HEK293 (cell line): ENCODE measurements at regions not wholly inside any gene's neighbourhood (a gene's known extent, or its start where the extent isn't known, plus 50 kb on each side); places are given as distances from the start of the nearest gene placed in this dataset.

Experiments used
- CTCF ChIA-PET: fragments of 350-600 bp; formaldehyde crosslinking; extraction: SDS; loops from one replicate; lab custom pipeline; 2021; ENCODE audit warnings: antibody characterized with exemption; lab: Yijun Ruan, JAX
- POLR2A ChIA-PET: fragments of 300-600 bp; formaldehyde crosslinking; extraction: SDS; loops from one replicate; lab custom pipeline; 2020; ENCODE audit warnings: antibody characterized with exemption, inconsistent platforms; lab: Yijun Ruan, JAX
- H3K27ac ChIP-seq: fragments of 200-500 bp; sonication (Bioruptor generic); 2 replicates; pipeline ENCODE4 v1.5.1; 2014; ENCODE audit warnings: low read depth, low read length, control low read depth, inconsistent platforms; ENCODE audit errors: extremely low read depth
- H3K36me3 ChIP-seq, 2 experiments: fragments of 200-500 bp in 1 of 2; sonication (Bioruptor generic) in 1 of 2; 1 replicate in 1 of 2; 2 replicates in 1 of 2; pipeline ENCODE4 v1.5.1; 2014 to 2017; ENCODE audit warnings: inconsistent platforms in 2 of 2, low read length in 2 of 2; ENCODE audit not compliant: control insufficient read depth in 2 of 2, insufficient read depth in 1 of 2
- H3K4me1 ChIP-seq: fragments of 200-500 bp; sonication (Bioruptor generic); 2 replicates; pipeline ENCODE4 v1.5.1; 2014; ENCODE audit warnings: mild to moderate bottlenecking, low read length, inconsistent platforms; ENCODE audit not compliant: control insufficient read depth, insufficient read depth
- H3K4me3 ChIP-seq: 2 replicates; pipeline ENCODE4 v1.5.1; 2011; ENCODE audit warnings: low read depth, mild to moderate bottlenecking, control low read depth, low read length, moderate library complexity
- H3K9me3 ChIP-seq: fragments of 200-500 bp; sonication (Bioruptor generic); 2 replicates; pipeline ENCODE4 v1.5.1; 2014; ENCODE audit warnings: low read depth, low read length, inconsistent platforms; ENCODE audit not compliant: control insufficient read depth, insufficient read depth
- BCL11B ChIP-seq: fragments of 450-650 bp; formaldehyde crosslinking; IDR thresholded peaks from 2 replicates; pipeline ENCODE4 v1.5.1; 2016; ENCODE audit warnings: low read depth, missing biosample characterization, missing genetic modification characterization
- HOXA7 ChIP-seq: sonication (generic); formaldehyde crosslinking; IDR thresholded peaks from 2 replicates; pipeline ENCODE4 v1.8.1; 2022; ENCODE audit warnings: missing genetic modification reagents, borderline replicate concordance
- HOXD13 ChIP-seq: sonication (generic); formaldehyde crosslinking; IDR thresholded peaks from 2 replicates; pipeline ENCODE4 v1.8.0; 2022; ENCODE audit warnings: missing genetic modification reagents, borderline replicate concordance
- KLF9 ChIP-seq: fragments of 450-650 bp; formaldehyde crosslinking; IDR thresholded peaks from 2 replicates; pipeline ENCODE4 v1.5.1; 2016; ENCODE audit warnings: missing biosample characterization, missing genetic modification characterization, low read depth
- PRDM2 ChIP-seq: fragments of 450-650 bp; formaldehyde crosslinking; IDR thresholded peaks from 2 replicates; pipeline ENCODE4 v1.5.1; 2016; ENCODE audit warnings: missing biosample characterization, missing genetic modification characterization, borderline replicate concordance
- SP7 ChIP-seq: fragments of 450-650 bp; formaldehyde crosslinking; IDR thresholded peaks from 2 replicates; pipeline ENCODE4 v1.5.1; 2016; ENCODE audit warnings: missing biosample characterization, missing genetic modification characterization
- TSHZ1 ChIP-seq: fragments of 450-650 bp; formaldehyde crosslinking; IDR thresholded peaks from 2 replicates; pipeline ENCODE4 v1.5.1; 2016; ENCODE audit warnings: missing biosample characterization, missing genetic modification characterization, borderline replicate concordance
- ZBTB1 ChIP-seq: fragments of 450-650 bp; formaldehyde crosslinking; IDR thresholded peaks from 2 replicates; pipeline ENCODE4 v1.5.1; 2016; ENCODE audit warnings: missing biosample characterization, missing genetic modification characterization
- ZNF121 ChIP-seq: fragments of 450-650 bp; formaldehyde crosslinking; IDR thresholded peaks from 2 replicates; pipeline ENCODE4 v1.5.1; 2016; ENCODE audit warnings: missing biosample characterization, missing genetic modification characterization
- ZNF169 ChIP-seq: fragments of 450-650 bp; formaldehyde crosslinking; IDR thresholded peaks from 2 replicates; pipeline ENCODE4 v1.5.1; 2016; ENCODE audit warnings: missing biosample characterization, missing genetic modification characterization
- ZNF280D ChIP-seq: fragments of 450-650 bp; formaldehyde crosslinking; IDR thresholded peaks from 2 replicates; pipeline ENCODE4 v1.5.1; 2016; ENCODE audit warnings: missing biosample characterization, missing genetic modification characterization
- ZNF354C ChIP-seq: fragments of 450-650 bp; formaldehyde crosslinking; IDR thresholded peaks from 2 replicates; pipeline ENCODE4 v1.5.1; 2016; ENCODE audit warnings: missing biosample characterization, missing genetic modification characterization, low read depth, borderline replicate concordance
- ZNF423 ChIP-seq: fragments of 450-650 bp; formaldehyde crosslinking; IDR thresholded peaks from 2 replicates; pipeline ENCODE4 v1.5.1; 2016; ENCODE audit warnings: missing biosample characterization, missing genetic modification characterization
- ZNF624 ChIP-seq: fragments of 450-650 bp; formaldehyde crosslinking; IDR thresholded peaks from 2 replicates; pipeline ENCODE4 v1.5.1; 2017; ENCODE audit warnings: missing biosample characterization, missing genetic modification characterization
- ZSCAN18 ChIP-seq: fragments of 450-650 bp; formaldehyde crosslinking; IDR thresholded peaks from 2 replicates; pipeline ENCODE4 v1.5.1; 2016; ENCODE audit warnings: missing biosample characterization, missing genetic modification characterization

- Histone ChIP-seq H3K4me3 (no peak overlapping the region), H3K4me1 (no peaks in the 10 kb centered on the region), H3K9me3 (no peaks in the 10 kb centered on the region), H3K27ac (no peak overlapping the region), H3K36me3 (no peaks in the 10 kb centered on the region)
- CTCF ChIA-PET, result no interaction called here
- POLR2A ChIA-PET, result interaction anchor here (0.7 kb wide), 1 partner anchor 185 kb away, joined by 3 read pairs; no protein-coding TSS in a partner anchor
- TF ChIP-seq KLF9, result no peak
- TF ChIP-seq ZNF121, result peak; percentile 82
Observed at GRCh38 chr2:41904459-41904858, 143.4 kb upstream of the PKDCC start.

GRCh38 chr2:41905597-41906337 is 142.1 kb upstream of the PKDCC start:
- no peak overlapping the region for H3K4me3 ChIP-seq
- H3K4me1 ChIP-seq, result no peaks in the 10 kb centered on the region
- TF ChIP-seq ZNF169 (tag by site-specific recombination) (no peak), TSHZ1 (tag by site-specific recombination) (no peak), SP7 (tag by site-specific recombination) (no peak), ZNF280D (tag by site-specific recombination) (no peak), BCL11B (tag by site-specific recombination) (no peak), ZBTB1 (tag by site-specific recombination) (no peak), PRDM2 (no peak), ZNF423 (tag by site-specific recombination) (no peak), ZSCAN18 (tag by site-specific recombination) (no peak), ZNF624 (tag by site-specific recombination) (no peak), ZNF354C (tag by site-specific recombination) (no peak), HOXA7 (CRISPR knock-in tag) (no peak), HOXD13 (CRISPR knock-in tag) (no peak)
- TF ChIP-seq, all 188 proteins: peak for 0
- Histone ChIP-seq H3K36me3 (no peaks in the 10 kb centered on the region), H3K27ac (no peak overlapping the region), H3K9me3 (no peaks in the 10 kb centered on the region)
- POLR2A ChIA-PET, result no interaction called here
- CTCF ChIA-PET, result interaction anchor here (0.6 to 1.0 kb wide), 3 partner anchors 10 to 180 kb away, joined by 3 to 4 read pairs (median 3); no protein-coding TSS in a partner anchor
